ENCODE measurements at regions not wholly inside any gene's neighbourhood (a gene's known extent, or its start where the extent isn't known, plus 50 kb on each side); places are given as distances from the start of the nearest gene placed in this dataset.

DNA sequence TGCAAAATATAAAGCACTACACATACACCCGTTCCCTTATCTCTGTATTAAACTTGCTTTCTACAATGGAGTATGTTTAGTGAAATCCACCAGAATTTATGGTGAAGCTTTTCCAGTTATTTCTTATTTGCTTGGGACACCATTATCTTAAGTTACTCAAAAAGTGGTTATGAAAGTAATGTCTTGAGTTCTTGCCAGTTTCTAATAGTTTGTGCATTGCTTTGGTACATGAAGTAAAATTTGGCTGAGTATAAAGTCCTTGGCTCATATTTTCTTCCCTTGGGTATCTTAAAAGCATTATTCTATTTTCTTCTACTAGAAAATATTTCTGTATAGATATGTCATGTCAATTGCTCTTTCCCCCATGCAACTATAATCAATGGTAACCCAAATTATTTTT, 85.2 kb downstream of the POLR1F start:
- WGBS = 51% methylated on average over 1 of the region's 1 CpG
- Histone ChIP-seq H3K36me3 (ENCODE audit: insufficient read depth) (no peaks in the 10 kb centered on the region), H3K4me1 (ENCODE audit: insufficient read depth) (no peaks in the 10 kb centered on the region), H3K4me3 (ENCODE audit: low read depth, low read length) (no peak overlapping the region), H3K27ac (ENCODE audit: low read depth) (no peak overlapping the region)
- DNase-seq (ENCODE audit: extremely low spot score) = no peak

GRCh38 chr7:19621740-19622139, 87.1 kb downstream of the POLR1F start:
- Histone ChIP-seq H3K4me3 (ENCODE audit: low read depth, low read length) (no peak overlapping the region), H3K36me3 (ENCODE audit: insufficient read depth) (no peaks in the 10 kb centered on the region), H3K4me1 (ENCODE audit: insufficient read depth) (no peaks in the 10 kb centered on the region), H3K27ac (ENCODE audit: low read depth) (no peak overlapping the region)
- DNase-seq (ENCODE audit: extremely low spot score) = no peak
- WGBS = 64% methylated on average over 2 of the region's 2 CpGs

GRCh38 chr7:19620470-19620869, 88.4 kb downstream of the POLR1F start:
- H3K36me3 ChIP-seq (ENCODE audit: insufficient read depth) = no peaks in the 10 kb centered on the region
- H3K4me3 ChIP-seq (ENCODE audit: low read depth, low read length) = no peak overlapping the region
- DNase-seq (ENCODE audit: extremely low spot score) = no peak
- WGBS = 42% methylated on average over 2 of the region's 2 CpGs
- H3K27ac ChIP-seq (ENCODE audit: low read depth) = no peak overlapping the region
- H3K4me1 ChIP-seq (ENCODE audit: insufficient read depth) = no peaks in the 10 kb centered on the region

GRCh38 chr7:19619122-19619521, 89.7 kb downstream of the POLR1F start:
- 65% methylated on average over 1 of the region's 1 CpG for WGBS
- H3K4me3 ChIP-seq (ENCODE audit: low read depth, low read length) = no peak overlapping the region
- DNase-seq (ENCODE audit: extremely low spot score) = no peak
- H3K36me3 ChIP-seq (ENCODE audit: insufficient read depth) = no peaks in the 10 kb centered on the region
- no peak overlapping the region for H3K27ac ChIP-seq (ENCODE audit: low read depth)
- H3K4me1 ChIP-seq (ENCODE audit: insufficient read depth) = no peaks in the 10 kb centered on the region

DNA sequence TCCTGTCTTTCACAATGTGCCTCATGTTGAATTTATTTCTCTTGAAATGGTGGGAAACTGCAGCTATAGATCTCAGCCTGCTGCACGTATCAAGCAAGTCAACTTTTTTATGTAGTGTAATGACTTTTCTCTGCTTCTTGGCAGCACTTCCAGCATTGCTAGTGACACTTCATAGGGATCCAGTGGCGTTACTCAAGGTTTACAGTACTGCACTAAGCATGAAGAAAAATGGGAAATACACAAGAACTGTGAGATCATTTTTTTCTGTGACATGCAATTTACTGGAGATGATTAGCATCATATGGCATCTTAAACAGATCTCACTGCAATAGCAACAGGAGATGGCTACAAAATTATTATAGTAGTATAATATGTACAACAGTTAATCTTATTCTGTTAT, 90.9 kb downstream of the POLR1F start:
- Histone ChIP-seq H3K27ac (ENCODE audit: low read depth) (no peak overlapping the region), H3K36me3 (ENCODE audit: insufficient read depth) (no peaks in the 10 kb centered on the region), H3K4me3 (ENCODE audit: low read depth, low read length) (no peak overlapping the region), H3K4me1 (ENCODE audit: insufficient read depth) (no peaks in the 10 kb centered on the region)
- no peak for DNase-seq (ENCODE audit: extremely low spot score)
- WGBS = 26% methylated on average over 2 of the region's 2 CpGs

- no peak for DNase-seq (ENCODE audit: extremely low spot score)
- Histone ChIP-seq H3K36me3 (ENCODE audit: insufficient read depth) (no peaks in the 10 kb centered on the region), H3K4me3 (ENCODE audit: low read depth, low read length) (no peak overlapping the region), H3K27ac (ENCODE audit: low read depth) (no peak overlapping the region), H3K4me1 (ENCODE audit: insufficient read depth) (no peaks in the 10 kb centered on the region)
Observed at GRCh38 chr7:19610194-19610943, 98.5 kb downstream of the POLR1F start.

- no peak for DNase-seq (ENCODE audit: extremely low spot score)
- H3K36me3 ChIP-seq (ENCODE audit: insufficient read depth) = no peaks in the 10 kb centered on the region
- H3K4me1 ChIP-seq (ENCODE audit: insufficient read depth) = no peaks in the 10 kb centered on the region
- H3K27ac ChIP-seq (ENCODE audit: low read depth) = no peak overlapping the region
- no peak overlapping the region for H3K4me3 ChIP-seq (ENCODE audit: low read depth, low read length)
- whole genome bisulfite sequencing = 74% methylated on average over 3 of the region's 3 CpGs
Observed at GRCh38 chr7:19589446-19589845, 119.4 kb downstream of the POLR1F start.

DNA sequence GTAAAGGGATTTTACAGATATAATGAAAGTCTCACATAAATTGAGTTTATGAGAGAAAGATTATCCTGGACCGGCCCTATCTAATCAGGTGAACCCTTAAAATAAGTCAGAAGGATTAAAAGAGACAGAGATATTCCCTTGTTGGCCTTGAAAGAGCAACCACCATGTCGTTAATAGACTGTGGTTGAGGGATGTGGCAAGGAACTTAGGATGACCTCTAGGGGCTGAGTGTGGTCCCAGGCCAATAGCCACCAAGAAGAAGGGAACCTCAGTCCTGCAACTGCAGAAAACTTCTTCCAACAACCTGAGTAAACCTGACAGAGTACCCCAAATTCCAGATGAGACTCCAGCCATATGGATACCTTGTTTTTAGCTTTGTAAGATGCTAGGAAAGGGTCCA, 121.5 kb downstream of the POLR1F start:
- no peak overlapping the region for H3K27ac ChIP-seq (ENCODE audit: low read depth)
- WGBS = 29% methylated on average over 2 of the region's 2 CpGs

DNA sequence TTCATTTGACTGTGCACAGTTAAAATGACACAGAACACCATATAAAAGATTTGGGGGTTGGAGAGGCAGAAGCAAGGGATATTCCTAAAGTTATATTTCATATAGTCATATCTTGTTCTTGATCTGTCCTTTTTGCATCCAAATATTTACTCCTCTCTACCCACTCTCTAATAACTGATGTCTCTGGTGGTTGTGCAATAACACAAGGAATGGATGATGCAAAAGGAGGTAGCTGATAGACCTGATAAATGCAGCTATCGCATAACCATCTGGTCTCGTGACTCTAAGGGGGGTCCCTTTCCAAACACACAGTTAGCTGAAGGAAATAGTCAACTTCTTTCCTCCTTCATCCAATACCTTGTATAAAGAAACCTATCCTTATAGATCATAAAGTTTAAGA, 123.1 kb downstream of the POLR1F start:
- Histone ChIP-seq H3K4me3 (ENCODE audit: low read depth, low read length) (no peak overlapping the region), H3K4me1 (ENCODE audit: insufficient read depth) (no peaks in the 10 kb centered on the region), H3K36me3 (ENCODE audit: insufficient read depth) (no peaks in the 10 kb centered on the region), H3K27ac (ENCODE audit: low read depth) (no peak overlapping the region)
- 72% methylated on average over 2 of the region's 2 CpGs for WGBS
- DNase-seq (ENCODE audit: extremely low spot score) = no peak

More for the DNA sequence above, 121.5 kb downstream of the POLR1F start:
- no peak overlapping the region for H3K4me3 ChIP-seq (ENCODE audit: low read depth, low read length)
- no peaks in the 10 kb centered on the region for H3K36me3 ChIP-seq (ENCODE audit: insufficient read depth)
- no peaks in the 10 kb centered on the region for H3K4me1 ChIP-seq (ENCODE audit: insufficient read depth)
- DNase-seq (ENCODE audit: extremely low spot score) = no peak

- no peak overlapping the region for H3K27ac ChIP-seq (ENCODE audit: low read depth)
- DNase-seq (ENCODE audit: extremely low spot score) = no peak
- no peaks in the 10 kb centered on the region for H3K4me1 ChIP-seq (ENCODE audit: insufficient read depth)
- no peaks in the 10 kb centered on the region for H3K36me3 ChIP-seq (ENCODE audit: insufficient read depth)
- no peak overlapping the region for H3K4me3 ChIP-seq (ENCODE audit: low read depth, low read length)
- 75% methylated on average over 2 of the region's 2 CpGs for WGBS
Observed at GRCh38 chr7:19575909-19576557, 132.8 kb downstream of the POLR1F start.

DNA sequence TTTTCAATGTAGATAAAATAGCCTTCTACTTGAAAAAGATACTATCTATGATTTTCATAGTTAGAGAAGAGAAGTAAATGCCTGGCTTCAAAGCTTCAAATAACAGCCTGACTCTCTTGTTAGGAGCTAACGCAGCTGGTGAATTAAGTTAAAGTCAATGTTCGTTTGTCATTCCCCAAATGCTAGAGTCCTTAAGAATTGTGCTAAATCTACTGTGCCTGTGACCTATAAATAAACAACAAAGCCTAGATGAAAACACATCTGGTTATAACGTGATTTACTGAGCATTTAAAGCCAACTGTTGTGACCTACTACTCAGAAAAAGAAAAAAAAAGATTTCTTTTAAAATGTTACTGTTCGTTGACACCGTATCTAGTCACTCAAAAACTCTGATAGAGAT, 134.7 kb downstream of the POLR1F start:
- Histone ChIP-seq H3K4me3 (ENCODE audit: low read depth, low read length) (no peak overlapping the region), H3K4me1 (ENCODE audit: insufficient read depth) (no peaks in the 10 kb centered on the region), H3K36me3 (ENCODE audit: insufficient read depth) (no peaks in the 10 kb centered on the region), H3K27ac (ENCODE audit: low read depth) (no peak overlapping the region)
- DNase-seq (ENCODE audit: extremely low spot score) = no peak
- 53% methylated on average over 5 of the region's 5 CpGs for WGBS

DNA sequence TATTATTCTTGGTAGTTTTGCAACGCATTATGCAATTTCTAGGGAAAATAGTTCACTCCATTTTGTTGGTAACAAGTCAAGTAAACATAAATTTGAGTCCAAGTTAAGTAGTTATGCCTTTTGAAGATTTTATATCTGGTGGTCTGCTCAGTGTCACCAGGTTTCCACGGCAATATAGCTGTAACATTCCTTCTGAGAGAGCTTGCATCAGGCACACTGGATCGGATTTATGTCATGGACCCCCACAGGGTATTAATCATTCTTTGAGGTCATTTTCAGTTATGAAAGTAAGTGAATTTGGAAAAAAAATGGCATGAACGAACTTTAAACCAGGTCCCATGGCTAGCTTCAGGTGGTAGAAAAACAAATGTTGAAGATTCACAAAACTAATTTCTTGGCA, 136.3 kb downstream of the POLR1F start:
- H3K27ac ChIP-seq (ENCODE audit: low read depth) = no peak overlapping the region
- WGBS = 49% methylated on average over 4 of the region's 4 CpGs
- no peaks in the 10 kb centered on the region for H3K4me1 ChIP-seq (ENCODE audit: insufficient read depth)
- no peak overlapping the region for H3K4me3 ChIP-seq (ENCODE audit: low read depth, low read length)
- DNase-seq (ENCODE audit: extremely low spot score) = no peak
- no peaks in the 10 kb centered on the region for H3K36me3 ChIP-seq (ENCODE audit: insufficient read depth)

DNA sequence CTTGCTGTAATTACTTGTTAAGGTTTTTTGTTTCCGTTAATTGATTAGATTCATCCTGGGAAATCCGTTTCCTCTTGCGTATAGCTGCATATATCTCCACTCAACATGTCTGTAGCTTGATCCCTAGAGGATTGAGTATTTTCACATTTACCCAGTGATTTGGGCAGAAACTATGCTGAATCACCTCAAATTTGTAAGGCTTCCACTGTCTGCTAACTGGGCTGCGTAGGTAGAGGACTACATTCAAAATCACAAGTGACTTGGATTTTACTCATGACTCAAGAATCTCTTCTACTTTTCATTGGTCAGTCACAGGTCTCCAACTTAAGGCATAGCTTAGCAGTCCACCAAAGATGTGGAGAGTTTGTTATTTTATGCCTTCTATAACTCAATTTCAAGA, 141.8 kb downstream of the POLR1F start:
- no peak for DNase-seq (ENCODE audit: extremely low spot score)
- WGBS = 95% methylated on average over 4 of the region's 4 CpGs
- H3K4me1 ChIP-seq (ENCODE audit: insufficient read depth) = no peaks in the 10 kb centered on the region

DNA sequence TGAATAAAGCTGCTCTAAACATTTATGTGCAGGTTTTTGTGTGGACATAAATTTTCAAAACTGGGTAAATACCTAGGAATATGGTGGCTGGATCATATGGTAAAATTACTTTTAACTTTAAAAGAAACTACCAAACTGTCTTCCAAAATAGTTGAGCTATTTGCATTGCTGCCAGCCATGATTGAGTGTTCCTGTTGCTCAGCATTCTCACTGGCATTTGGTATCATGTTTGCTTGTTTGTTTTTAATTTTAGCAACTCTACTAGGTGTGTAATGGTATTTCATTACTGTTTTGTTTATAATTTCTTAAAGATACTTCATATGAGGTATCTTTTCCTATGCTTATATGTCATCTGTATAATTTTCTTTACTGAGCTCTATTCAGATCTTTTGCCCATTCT, 143.2 kb downstream of the POLR1F start:
- DNase-seq (ENCODE audit: extremely low spot score) = no peak
- Histone ChIP-seq H3K36me3 (ENCODE audit: insufficient read depth) (no peaks in the 10 kb centered on the region), H3K4me3 (ENCODE audit: low read depth, low read length) (no peak overlapping the region), H3K27ac (ENCODE audit: low read depth) (no peak overlapping the region), H3K4me1 (ENCODE audit: insufficient read depth) (no peaks in the 10 kb centered on the region)

More for the DNA sequence above, 141.8 kb downstream of the POLR1F start:
- Histone ChIP-seq H3K36me3 (ENCODE audit: insufficient read depth) (no peaks in the 10 kb centered on the region), H3K27ac (ENCODE audit: low read depth) (no peak overlapping the region), H3K4me3 (ENCODE audit: low read depth, low read length) (no peak overlapping the region)
